ENCODE measurements at regions not wholly inside any gene's neighbourhood (a gene's known extent, or its start where the extent isn't known, plus 50 kb on each side); places are given as distances from the start of the nearest gene placed in this dataset.
A peak's percentile ranks its signal among the peaks of the same experiment; 100 is the strongest.

GRCh38 chr4:123785538-123785937 is 388.9 kb downstream of the SPRY1 start:
- Histone ChIP-seq H3K36me3 (no peaks in the 10 kb centered on the region), H3K9me3 (no peaks in the 10 kb centered on the region), H3K27ac (peak overlapping the region; percentile 24 to 83 (median 72)), H3K27me3 (no peaks in the 10 kb centered on the region), H3K4me1 (peaks cover 0 to 45% (median 34%) of the 10 kb centered on the region in 4 donors), H3K4me3 (no peak overlapping the region)
- TF ChIP-seq POLR2AphosphoS5 (IDR thresholded peaks at IDR 0.05) (peak; percentile 28 to 74 (median 50)), CTCF (IDR thresholded peaks at IDR 0.05) (no peak)
- DNase-seq: peak; percentile 89
- intact Hi-C loops (cut with DNase I): no loop called here
- WGBS, 2 donors: 70 to 78% methylated on average over 3 of the region's 3 CpGs

DNA sequence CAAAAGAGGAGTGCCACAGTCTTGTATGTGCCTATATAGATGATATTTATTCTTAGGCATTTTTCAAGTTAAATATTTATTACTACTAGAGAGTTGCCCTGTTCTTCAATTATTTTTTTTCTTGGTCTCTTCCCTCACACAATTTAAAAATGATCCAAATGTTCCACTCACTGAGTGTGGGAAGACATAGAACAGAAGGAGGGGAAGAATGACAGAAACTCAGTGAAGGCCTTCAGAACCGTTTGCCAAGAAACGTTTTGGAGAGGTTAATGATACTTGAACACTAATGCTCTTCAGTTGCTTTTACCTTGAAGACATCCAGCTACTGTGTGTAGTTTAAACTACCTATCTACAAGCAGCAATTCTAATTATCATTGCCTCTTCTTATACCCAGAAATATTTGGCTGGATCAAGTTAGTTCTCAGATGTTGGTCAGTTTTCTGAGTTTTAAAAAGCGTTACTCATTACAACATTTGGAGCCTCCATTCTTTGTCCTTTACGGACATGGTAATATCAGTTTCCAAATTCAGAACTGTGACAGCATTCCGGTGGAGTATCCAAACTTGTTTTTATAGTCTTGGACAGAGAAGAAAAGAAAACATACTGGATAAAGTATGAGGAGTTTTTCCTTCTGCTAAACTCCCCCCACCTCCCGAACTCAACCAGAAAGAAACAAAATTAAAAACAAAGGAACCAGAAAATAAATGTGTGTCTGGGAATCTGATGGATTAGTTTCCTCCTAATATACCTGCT is 389.7 kb downstream of the SPRY1 start:
- 70 to 75% methylated on average over 6 of the region's 6 CpGs for WGBS, 2 donors
- intact Hi-C loops (cut with DNase I): no loop called here
- no peaks in the 10 kb centered on the region for H3K36me3 ChIP-seq
- H3K27ac ChIP-seq: peak overlapping the region; percentile 24 to 83 (median 72)
- TF ChIP-seq POLR2AphosphoS5 (IDR thresholded peaks at IDR 0.05) (peak in 2 of 4 donors; percentile 20 to 42), CTCF (IDR thresholded peaks at IDR 0.05) (no peak)
- H3K27me3 ChIP-seq: no peaks in the 10 kb centered on the region
- H3K4me1 ChIP-seq: peaks cover 0 to 48% (median 34%) of the 10 kb centered on the region in 4 donors
- no peak for DNase-seq
- no peak overlapping the region for H3K4me3 ChIP-seq
- no peaks in the 10 kb centered on the region for H3K9me3 ChIP-seq

- Histone ChIP-seq H3K4me3 (no peak overlapping the region), H3K36me3 (no peaks in the 10 kb centered on the region), H3K9me3 (no peaks in the 10 kb centered on the region), H3K27ac (peak overlapping the region; percentile 24 to 83 (median 72)), H3K27me3 (no peaks in the 10 kb centered on the region), H3K4me1 (peaks cover 0 to 48% (median 34%) of the 10 kb centered on the region in 4 donors)
- intact Hi-C loops (cut with DNase I): no loop called here
- 67 to 72% methylated on average over 3 of the region's 3 CpGs for WGBS, 2 donors
- DNase-seq: peak; percentile 83
- TF ChIP-seq POLR2AphosphoS5 (IDR thresholded peaks at IDR 0.05) (no peak), EP300 (IDR thresholded peaks at IDR 0.05) (no peak), POLR2A (IDR thresholded peaks at IDR 0.05) (no peak)
Observed at GRCh38 chr4:123786920-123787319, 390.3 kb downstream of the SPRY1 start.

GRCh38 chr4:123787512-123788080 is 391.0 kb downstream of the SPRY1 start:
- peak overlapping the region; percentile 39 to 83 (median 72) for H3K27ac ChIP-seq
- peaks cover 0 to 48% (median 34%) of the 10 kb centered on the region in 4 donors for H3K4me1 ChIP-seq
- H3K27me3 ChIP-seq: no peaks in the 10 kb centered on the region
- no peak for DNase-seq
- TF ChIP-seq POLR2AphosphoS5 (IDR thresholded peaks at IDR 0.05): no peak
- TF ChIP-seq POLR2A (IDR thresholded peaks at IDR 0.05): no peak
- TF ChIP-seq CTCF (IDR thresholded peaks at IDR 0.05): no peak
- no peak for TF ChIP-seq EP300 (IDR thresholded peaks at IDR 0.05)
- no peaks in the 10 kb centered on the region for H3K36me3 ChIP-seq
- intact Hi-C loops (cut with DNase I): no loop called here
- no peak overlapping the region for H3K4me3 ChIP-seq
- H3K9me3 ChIP-seq: no peaks in the 10 kb centered on the region
- WGBS, 2 donors: 92 to 95% methylated on average over 4 of the region's 4 CpGs

GRCh38 chr4:123788577-123788976 is 392.0 kb downstream of the SPRY1 start:
- Histone ChIP-seq H3K27ac (peak overlapping the region in 1 of 4 donors; percentile 83), H3K4me1 (peaks cover 0 to 44% (median 30%) of the 10 kb centered on the region in 4 donors), H3K9me3 (no peaks in the 10 kb centered on the region), H3K36me3 (no peaks in the 10 kb centered on the region), H3K27me3 (no peaks in the 10 kb centered on the region), H3K4me3 (no peak overlapping the region)
- TF ChIP-seq EP300 (IDR thresholded peaks at IDR 0.05) (no peak), POLR2AphosphoS5 (IDR thresholded peaks at IDR 0.05) (no peak), POLR2A (IDR thresholded peaks at IDR 0.05) (no peak), CTCF (IDR thresholded peaks at IDR 0.05) (no peak)
- DNase-seq: no peak
- intact Hi-C loops (cut with DNase I): no loop called here

Measured in sigmoid colon (tissue), 6 donors.